ENCODE measurements at regions not wholly inside any gene's neighbourhood (a gene's known extent, or its start where the extent isn't known, plus 50 kb on each side); places are given as distances from the start of the nearest gene placed in this dataset.

- TF ChIP-seq, protein P1, sequence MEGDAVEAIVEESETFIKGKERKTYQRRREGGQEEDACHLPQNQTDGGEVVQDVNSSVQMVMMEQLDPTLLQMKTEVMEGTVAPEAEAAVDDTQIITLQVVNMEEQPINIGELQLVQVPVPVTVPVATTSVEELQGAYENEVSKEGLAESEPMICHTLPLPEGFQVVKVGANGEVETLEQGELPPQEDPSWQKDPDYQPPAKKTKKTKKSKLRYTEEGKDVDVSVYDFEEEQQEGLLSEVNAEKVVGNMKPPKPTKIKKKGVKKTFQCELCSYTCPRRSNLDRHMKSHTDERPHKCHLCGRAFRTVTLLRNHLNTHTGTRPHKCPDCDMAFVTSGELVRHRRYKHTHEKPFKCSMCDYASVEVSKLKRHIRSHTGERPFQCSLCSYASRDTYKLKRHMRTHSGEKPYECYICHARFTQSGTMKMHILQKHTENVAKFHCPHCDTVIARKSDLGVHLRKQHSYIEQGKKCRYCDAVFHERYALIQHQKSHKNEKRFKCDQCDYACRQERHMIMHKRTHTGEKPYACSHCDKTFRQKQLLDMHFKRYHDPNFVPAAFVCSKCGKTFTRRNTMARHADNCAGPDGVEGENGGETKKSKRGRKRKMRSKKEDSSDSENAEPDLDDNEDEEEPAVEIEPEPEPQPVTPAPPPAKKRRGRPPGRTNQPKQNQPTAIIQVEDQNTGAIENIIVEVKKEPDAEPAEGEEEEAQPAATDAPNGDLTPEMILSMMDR (IDR thresholded peaks at IDR 0.05) = no peak
- Histone ChIP-seq H3K79me2 (no peaks in the 10 kb centered on the region), H3K27ac (no peak overlapping the region), H2AFZ (no peak overlapping the region), H3K36me3 (ENCODE audit: control insufficient read depth, insufficient read depth, low read length) (no peaks in the 10 kb centered on the region), H3K9me3 (ENCODE audit: control insufficient read depth, low read length) (no peaks in the 10 kb centered on the region), H3K4me3 (ENCODE audit: low read depth, low read length) (no peak overlapping the region), H3K9ac (no peak overlapping the region), H3K4me2 (ENCODE audit: low read length) (no peak overlapping the region), H3K27me3 (ENCODE audit: control insufficient read depth, insufficient read depth, low read length) (no peaks in the 10 kb centered on the region), H3K4me1 (no peaks in the 10 kb centered on the region)
These were observed 133.6 kb downstream of the FOXI3 start for GRCh38 chr2:88318956-88319330.

- Histone ChIP-seq H3K4me3 (ENCODE audit: low read depth, low read length) (no peak overlapping the region), H2AFZ (no peak overlapping the region), H3K4me2 (ENCODE audit: low read length) (no peak overlapping the region)
These were observed 134.2 kb downstream of the FOXI3 start for GRCh38 chr2:88318071-88318955.

GRCh38 chr2:88310787-88311186, 140.6 kb downstream of the THNSL2 start:
- Histone ChIP-seq H3K36me3 (ENCODE audit: control insufficient read depth, insufficient read depth, low read length) (no peaks in the 10 kb centered on the region), H3K79me2 (no peaks in the 10 kb centered on the region), H3K9ac (no peak overlapping the region), H3K27ac (no peak overlapping the region), H3K4me3 (ENCODE audit: low read depth, low read length) (no peak overlapping the region), H3K4me1 (no peaks in the 10 kb centered on the region), H3K27me3 (ENCODE audit: control insufficient read depth, insufficient read depth, low read length) (no peaks in the 10 kb centered on the region), H2AFZ (no peak overlapping the region), H3K9me3 (ENCODE audit: control insufficient read depth, low read length) (no peaks in the 10 kb centered on the region), H3K4me2 (ENCODE audit: low read length) (no peak overlapping the region)
- TF ChIP-seq, protein P1 (IDR thresholded peaks at IDR 0.05) = no peak

More at GRCh38 chr2:88318071-88318955, 134.2 kb downstream of the FOXI3 start:
- Histone ChIP-seq H3K36me3 (ENCODE audit: control insufficient read depth, insufficient read depth, low read length) (no peaks in the 10 kb centered on the region), H3K27ac (no peak overlapping the region), H3K27me3 (ENCODE audit: control insufficient read depth, insufficient read depth, low read length) (no peaks in the 10 kb centered on the region), H3K9me3 (ENCODE audit: control insufficient read depth, low read length) (no peaks in the 10 kb centered on the region), H3K9ac (no peak overlapping the region), H3K79me2 (no peaks in the 10 kb centered on the region), H3K4me1 (no peaks in the 10 kb centered on the region)
- TF ChIP-seq, protein P1 (IDR thresholded peaks at IDR 0.05) = no peak

DNA sequence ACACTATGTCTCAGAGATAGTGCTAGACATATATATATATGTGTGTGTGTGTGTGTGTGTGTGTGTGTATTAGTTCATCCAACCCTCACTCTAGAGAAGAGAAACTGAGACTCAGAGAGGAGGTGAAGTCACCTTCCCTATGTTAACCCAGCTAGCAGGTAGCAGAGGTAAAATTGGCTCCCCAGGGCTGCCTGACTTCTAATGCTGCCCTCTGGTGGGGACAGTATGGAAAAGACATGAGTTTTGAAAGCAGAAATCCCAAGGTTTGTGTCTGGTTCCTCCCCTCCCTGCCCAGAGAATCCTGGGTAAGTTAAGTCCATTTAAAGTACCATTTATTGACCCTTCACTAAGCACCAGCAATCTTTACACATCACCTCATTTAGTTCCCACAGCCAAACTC, 137.7 kb downstream of the THNSL2 start:
- TF ChIP-seq, protein P1 (IDR thresholded peaks at IDR 0.05) = no peak
- Histone ChIP-seq H3K79me2 (no peaks in the 10 kb centered on the region), H3K9me3 (ENCODE audit: control insufficient read depth, low read length) (no peaks in the 10 kb centered on the region)

GRCh38 chr2:88303865-88304264, 133.7 kb downstream of the THNSL2 start:
- no peaks in the 10 kb centered on the region for H3K27me3 ChIP-seq (ENCODE audit: control insufficient read depth, insufficient read depth, low read length)
- no peak overlapping the region for H3K27ac ChIP-seq
- TF ChIP-seq, protein P1 (IDR thresholded peaks at IDR 0.05) = no peak
- no peaks in the 10 kb centered on the region for H3K9me3 ChIP-seq (ENCODE audit: control insufficient read depth, low read length)
- no peaks in the 10 kb centered on the region for H3K4me1 ChIP-seq
- no peak overlapping the region for H2AFZ ChIP-seq
- H3K79me2 ChIP-seq = no peaks in the 10 kb centered on the region
- no peaks in the 10 kb centered on the region for H3K36me3 ChIP-seq (ENCODE audit: control insufficient read depth, insufficient read depth, low read length)
- no peak overlapping the region for H3K4me2 ChIP-seq (ENCODE audit: low read length)
- H3K4me3 ChIP-seq (ENCODE audit: low read depth, low read length) = no peak overlapping the region
- no peak overlapping the region for H3K9ac ChIP-seq

More for the DNA sequence above, 137.7 kb downstream of the THNSL2 start:
- H3K4me3 ChIP-seq (ENCODE audit: low read depth, low read length) = no peak overlapping the region
- H3K27ac ChIP-seq = no peak overlapping the region
- H3K36me3 ChIP-seq (ENCODE audit: control insufficient read depth, insufficient read depth, low read length) = no peaks in the 10 kb centered on the region
- no peak overlapping the region for H2AFZ ChIP-seq
- no peak overlapping the region for H3K9ac ChIP-seq
- H3K4me2 ChIP-seq (ENCODE audit: low read length) = no peak overlapping the region
- H3K4me1 ChIP-seq = no peaks in the 10 kb centered on the region
- H3K27me3 ChIP-seq (ENCODE audit: control insufficient read depth, insufficient read depth, low read length) = no peaks in the 10 kb centered on the region
